GM12873 (cell line): ENCODE measurements at regions not wholly inside any gene's neighbourhood (a gene's known extent, or its start where the extent isn't known, plus 50 kb on each side); places are given as distances from the start of the nearest gene placed in this dataset.

Source experiments
- CTCF ChIP-seq: IDR thresholded peaks from 2 replicates; pipeline ENCODE4 v1.5.1; 2012; ENCODE audit warnings: low read depth, mild to moderate bottlenecking, moderate library complexity, low read length, control low read depth; ENCODE audit not compliant: insufficient read depth; ENCODE audit errors: missing control alignments

DNA sequence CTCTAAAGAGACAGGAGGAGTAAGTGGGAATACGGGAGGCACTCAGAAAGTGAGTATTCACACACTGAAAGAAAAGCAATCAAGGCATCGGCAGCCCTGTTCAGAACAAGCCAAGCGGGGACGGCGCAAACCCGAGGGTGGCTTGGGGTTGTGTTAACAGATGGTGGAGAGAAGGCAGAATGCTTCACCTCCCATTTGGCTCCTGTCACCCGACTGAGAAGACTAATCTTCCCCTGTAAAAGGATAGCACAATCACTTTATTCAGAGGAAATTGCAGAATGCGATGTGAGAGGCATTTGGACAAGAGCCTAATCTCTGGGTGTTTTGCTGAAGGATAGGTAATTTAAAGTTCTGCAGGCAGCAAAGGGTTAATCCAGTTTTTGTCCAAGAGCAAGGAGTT, 119.3 kb upstream of the WSCD1 start:
- no peak for TF ChIP-seq CTCF

GRCh38 chr17:5951912-5952311, 118.3 kb upstream of the WSCD1 start:
- TF ChIP-seq CTCF, result no peak

DNA sequence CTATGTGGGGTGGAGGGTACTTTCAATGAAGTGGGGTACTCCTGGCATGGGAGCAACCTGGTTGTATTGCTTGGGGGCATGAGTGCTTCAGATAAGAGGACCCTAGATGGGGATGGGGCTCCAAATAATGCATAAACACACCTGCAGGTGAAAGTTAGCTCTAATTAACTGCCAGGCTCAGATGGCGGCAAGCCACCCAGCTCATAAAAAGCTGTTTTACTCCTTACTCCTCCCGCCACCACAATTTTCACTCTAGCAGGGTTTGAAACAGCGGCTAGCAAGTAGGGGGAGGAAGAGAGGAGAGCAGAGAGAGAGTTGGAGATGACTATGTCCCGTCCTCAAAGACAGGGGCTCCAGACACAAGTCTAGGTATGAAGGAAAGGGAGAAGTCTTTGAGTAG, 117.7 kb upstream of the WSCD1 start:
- TF ChIP-seq CTCF, result no peak

GRCh38 chr17:5955764-5956163, 114.4 kb upstream of the WSCD1 start:
- no peak for TF ChIP-seq CTCF

GRCh38 chr17:5958850-5959249, 111.3 kb upstream of the WSCD1 start:
- TF ChIP-seq CTCF, result no peak

DNA sequence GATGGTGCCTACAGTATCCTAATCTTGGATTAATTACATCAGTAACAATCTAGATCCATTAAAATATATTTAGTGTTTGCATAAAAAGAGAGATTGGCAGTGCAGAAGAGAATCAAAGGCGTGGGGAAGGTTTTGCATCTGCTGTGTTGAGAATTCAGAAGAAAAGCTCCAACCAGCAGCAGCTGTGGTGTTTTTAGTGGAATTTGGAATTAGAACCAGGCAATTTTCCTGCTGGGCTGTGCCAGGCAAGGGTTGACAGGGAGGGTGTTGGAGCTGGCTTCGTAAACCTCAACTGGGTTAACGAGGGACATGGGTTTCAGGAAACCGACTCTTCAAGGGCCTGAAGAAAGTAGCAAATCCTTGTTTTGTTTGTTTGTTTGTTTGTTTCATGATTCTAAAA, 107.8 kb upstream of the WSCD1 start:
- no peak for TF ChIP-seq CTCF

DNA sequence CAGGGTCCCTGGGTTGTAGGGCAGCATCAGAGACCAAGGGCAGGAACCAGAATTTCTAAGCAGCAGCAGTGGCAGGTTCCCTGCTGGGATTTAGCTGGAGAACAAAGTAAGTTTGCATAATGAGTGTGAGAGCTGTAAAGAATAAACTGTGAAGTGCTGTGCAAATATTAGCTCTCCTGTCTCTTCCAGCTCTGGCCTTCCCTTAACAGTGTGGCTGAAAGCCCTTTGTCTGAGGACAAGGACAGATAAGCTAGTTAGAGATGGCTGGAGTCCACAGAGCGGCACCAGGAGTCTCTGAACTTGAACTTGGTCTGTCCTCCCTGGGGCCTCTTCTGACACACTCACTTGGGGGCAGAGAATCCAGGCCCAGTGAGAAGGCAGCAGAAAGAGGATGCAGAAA, 98.2 kb upstream of the WSCD1 start:
- no peak for TF ChIP-seq CTCF

- no peak for TF ChIP-seq CTCF
Observed at GRCh38 chr17:5973410-5973809, 96.8 kb upstream of the WSCD1 start.
